Panc1 (cell line): ENCODE measurements at regions not wholly inside any gene's neighbourhood (a gene's known extent, or its start where the extent isn't known, plus 50 kb on each side); places are given as distances from the start of the nearest gene placed in this dataset.

ENCODE experiments used
- POLR2AphosphoS5 ChIP-seq: IDR thresholded peaks from 2 replicates; pipeline ENCODE4 v1.6.1; 2012; ENCODE audit warnings: mild to moderate bottlenecking, low read depth, low read length, moderate library complexity
- REST ChIP-seq, 2 experiments: IDR thresholded peaks; 2 replicates each; pipeline ENCODE4 v1.6.1; 2011 to 2012; ENCODE audit warnings: low read depth in 2 of 2, control low read depth in 1 of 2, low read length in 1 of 2, mild to moderate bottlenecking in 1 of 2, moderate library complexity in 1 of 2; ENCODE audit not compliant: insufficient read depth in 1 of 2
- SIN3A ChIP-seq: IDR thresholded peaks from 2 replicates; pipeline ENCODE4 v1.6.1; 2012; ENCODE audit warnings: low read depth, mild to moderate bottlenecking, low read length, moderate library complexity, borderline replicate concordance; ENCODE audit not compliant: insufficient read depth
- TCF7L2 ChIP-seq: IDR thresholded peaks from 2 replicates; pipeline ENCODE4 v1.6.1; 2011; ENCODE audit warnings: mild to moderate bottlenecking, low read depth, low read length, inconsistent platforms
- TF ChIP-seq, protein P1 (sequence below): fragments of 450-650 bp; IDR thresholded peaks from 2 replicates; pipeline ENCODE4 v1.5.1; 2017; ENCODE audit warnings: mild to moderate bottlenecking

DNA sequence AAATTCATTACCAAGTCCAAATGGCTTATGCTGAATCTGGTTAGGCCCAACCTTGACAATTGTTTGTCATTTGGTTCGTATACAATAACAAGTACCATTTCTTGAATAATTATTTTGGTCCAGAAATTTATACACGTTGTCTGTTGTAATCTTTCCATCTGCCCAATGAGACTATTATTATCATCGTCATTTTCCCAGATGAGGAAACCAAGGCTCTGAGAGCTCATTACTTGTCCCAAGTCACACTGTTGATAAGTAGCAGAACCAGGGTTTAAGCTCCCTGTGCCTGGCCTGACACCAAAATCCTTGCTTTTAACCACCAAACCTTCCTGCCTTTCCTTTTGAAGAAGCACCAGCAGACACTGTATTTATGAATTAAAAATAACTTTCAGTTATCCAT lies 81.3 kb downstream of the RGS2 start:
- TF ChIP-seq, protein P1, sequence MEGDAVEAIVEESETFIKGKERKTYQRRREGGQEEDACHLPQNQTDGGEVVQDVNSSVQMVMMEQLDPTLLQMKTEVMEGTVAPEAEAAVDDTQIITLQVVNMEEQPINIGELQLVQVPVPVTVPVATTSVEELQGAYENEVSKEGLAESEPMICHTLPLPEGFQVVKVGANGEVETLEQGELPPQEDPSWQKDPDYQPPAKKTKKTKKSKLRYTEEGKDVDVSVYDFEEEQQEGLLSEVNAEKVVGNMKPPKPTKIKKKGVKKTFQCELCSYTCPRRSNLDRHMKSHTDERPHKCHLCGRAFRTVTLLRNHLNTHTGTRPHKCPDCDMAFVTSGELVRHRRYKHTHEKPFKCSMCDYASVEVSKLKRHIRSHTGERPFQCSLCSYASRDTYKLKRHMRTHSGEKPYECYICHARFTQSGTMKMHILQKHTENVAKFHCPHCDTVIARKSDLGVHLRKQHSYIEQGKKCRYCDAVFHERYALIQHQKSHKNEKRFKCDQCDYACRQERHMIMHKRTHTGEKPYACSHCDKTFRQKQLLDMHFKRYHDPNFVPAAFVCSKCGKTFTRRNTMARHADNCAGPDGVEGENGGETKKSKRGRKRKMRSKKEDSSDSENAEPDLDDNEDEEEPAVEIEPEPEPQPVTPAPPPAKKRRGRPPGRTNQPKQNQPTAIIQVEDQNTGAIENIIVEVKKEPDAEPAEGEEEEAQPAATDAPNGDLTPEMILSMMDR: no peak
- TF ChIP-seq REST (IDR thresholded peaks at IDR 0.05; ENCODE audit: insufficient read depth in 1 of 2, low read depth in 2 of 2, low read length in 1 of 2) (no peak), POLR2AphosphoS5 (no peak), TCF7L2 (no peak), SIN3A (no peak)
